ENCODE measurements at regions not wholly inside any gene's neighbourhood (a gene's known extent, or its start where the extent isn't known, plus 50 kb on each side); places are given as distances from the start of the nearest gene placed in this dataset.

DNA sequence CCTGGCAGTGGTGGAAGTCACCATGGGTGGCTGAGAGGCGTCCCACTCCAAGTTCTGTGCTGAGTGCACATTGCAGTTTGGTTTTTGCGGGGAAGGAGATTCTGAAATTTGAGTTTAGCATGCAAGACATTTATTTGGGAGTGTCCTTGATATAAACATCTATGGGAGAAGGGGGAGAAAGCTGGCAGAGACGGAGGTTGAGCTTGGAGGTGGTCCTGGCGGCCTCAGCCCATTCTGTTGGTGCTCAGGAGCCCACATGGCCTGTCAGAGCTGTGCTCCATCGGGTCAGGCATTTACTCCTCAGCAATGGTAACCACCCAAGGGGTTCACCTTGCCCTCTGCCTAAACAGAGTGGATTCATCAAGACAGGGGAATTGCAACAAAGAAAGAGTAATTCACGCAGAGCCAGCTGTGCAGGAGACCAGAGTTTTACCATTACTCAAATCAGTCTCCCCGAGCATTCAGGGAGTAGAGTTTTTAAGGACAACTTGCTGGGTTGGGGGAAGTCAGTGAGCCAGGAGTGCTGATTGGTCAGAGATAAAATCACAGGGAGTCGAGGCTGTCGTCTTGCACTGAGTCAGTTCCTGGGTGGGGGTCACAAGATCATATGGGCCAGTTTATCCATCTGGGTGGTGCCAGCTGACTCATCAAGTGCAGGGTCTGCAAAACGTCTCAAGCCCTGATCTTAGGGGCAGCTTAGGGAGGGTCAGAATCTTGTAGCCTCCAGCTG, 323.3 kb upstream of the TMEM132C start:
- ATAC-seq (ENCODE audit: low read depth) = no peak
- ChIA-PET CTCF (no interaction called here), POLR2A (no interaction called here)
- Mint-ChIP-seq H3K9me3 (peaks cover 3% of the 10 kb centered on the region), H3K27ac (no peak overlapping the region), H3K36me3 (ENCODE audit: low read depth) (no peaks in the 10 kb centered on the region), H3K27me3 (no peaks in the 10 kb centered on the region), H3K4me3 (no peak overlapping the region), H3K4me1 (no peaks in the 10 kb centered on the region)
- TF ChIP-seq, protein P1, sequence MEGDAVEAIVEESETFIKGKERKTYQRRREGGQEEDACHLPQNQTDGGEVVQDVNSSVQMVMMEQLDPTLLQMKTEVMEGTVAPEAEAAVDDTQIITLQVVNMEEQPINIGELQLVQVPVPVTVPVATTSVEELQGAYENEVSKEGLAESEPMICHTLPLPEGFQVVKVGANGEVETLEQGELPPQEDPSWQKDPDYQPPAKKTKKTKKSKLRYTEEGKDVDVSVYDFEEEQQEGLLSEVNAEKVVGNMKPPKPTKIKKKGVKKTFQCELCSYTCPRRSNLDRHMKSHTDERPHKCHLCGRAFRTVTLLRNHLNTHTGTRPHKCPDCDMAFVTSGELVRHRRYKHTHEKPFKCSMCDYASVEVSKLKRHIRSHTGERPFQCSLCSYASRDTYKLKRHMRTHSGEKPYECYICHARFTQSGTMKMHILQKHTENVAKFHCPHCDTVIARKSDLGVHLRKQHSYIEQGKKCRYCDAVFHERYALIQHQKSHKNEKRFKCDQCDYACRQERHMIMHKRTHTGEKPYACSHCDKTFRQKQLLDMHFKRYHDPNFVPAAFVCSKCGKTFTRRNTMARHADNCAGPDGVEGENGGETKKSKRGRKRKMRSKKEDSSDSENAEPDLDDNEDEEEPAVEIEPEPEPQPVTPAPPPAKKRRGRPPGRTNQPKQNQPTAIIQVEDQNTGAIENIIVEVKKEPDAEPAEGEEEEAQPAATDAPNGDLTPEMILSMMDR (IDR thresholded peaks at IDR 0.05) = no peak
- DNase-seq = no peak
- intact Hi-C loops (cut with micrococcal nuclease) = no loop called here

DNA sequence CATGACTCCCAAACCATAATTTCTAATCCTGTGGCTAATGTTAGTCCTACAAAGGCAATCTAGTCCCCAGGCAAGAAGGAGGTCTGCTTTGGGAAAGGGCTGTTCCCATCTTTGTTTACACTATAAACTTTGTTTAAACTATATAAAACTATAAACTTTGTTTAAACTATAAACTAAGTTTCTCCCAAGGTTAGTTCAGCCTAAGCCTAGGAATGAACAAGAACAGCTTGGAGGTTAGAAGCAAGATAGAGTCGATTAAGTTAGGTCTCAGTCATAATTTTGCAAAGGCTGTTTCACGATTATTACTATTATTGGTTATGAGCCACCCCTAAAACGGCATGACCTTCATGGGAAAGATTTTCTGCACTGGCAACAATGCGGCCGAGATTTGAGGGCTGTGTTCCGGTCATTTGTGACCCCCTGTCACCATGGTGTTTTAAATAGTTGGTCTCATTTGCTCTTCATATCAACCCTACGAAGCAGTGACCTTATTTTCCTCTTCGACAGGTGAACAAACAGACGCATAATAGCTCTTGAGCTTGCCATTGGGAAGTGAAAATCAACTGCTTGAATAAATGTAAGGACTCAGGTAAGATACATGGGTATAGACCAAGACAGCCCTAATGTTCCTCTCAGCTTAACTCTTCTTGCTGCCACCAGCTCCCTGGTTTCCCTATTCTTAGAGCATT, 322.6 kb upstream of the TMEM132C start:
- no peak overlapping the region for H3K4me3 Mint-ChIP-seq
- ChIA-PET POLR2A (no interaction called here), CTCF (no interaction called here)
- DNase-seq (no peak), ATAC-seq (ENCODE audit: low read depth) (no peak)
- TF ChIP-seq, protein P1 (IDR thresholded peaks at IDR 0.05) = no peak
- H3K4me1 Mint-ChIP-seq = no peaks in the 10 kb centered on the region
- no peaks in the 10 kb centered on the region for H3K36me3 Mint-ChIP-seq (ENCODE audit: low read depth)
- intact Hi-C loops (cut with micrococcal nuclease) = no loop called here
- H3K27ac Mint-ChIP-seq = no peak overlapping the region
- no peaks in the 10 kb centered on the region for H3K27me3 Mint-ChIP-seq
- H3K9me3 Mint-ChIP-seq = peaks cover 3% of the 10 kb centered on the region

DNA sequence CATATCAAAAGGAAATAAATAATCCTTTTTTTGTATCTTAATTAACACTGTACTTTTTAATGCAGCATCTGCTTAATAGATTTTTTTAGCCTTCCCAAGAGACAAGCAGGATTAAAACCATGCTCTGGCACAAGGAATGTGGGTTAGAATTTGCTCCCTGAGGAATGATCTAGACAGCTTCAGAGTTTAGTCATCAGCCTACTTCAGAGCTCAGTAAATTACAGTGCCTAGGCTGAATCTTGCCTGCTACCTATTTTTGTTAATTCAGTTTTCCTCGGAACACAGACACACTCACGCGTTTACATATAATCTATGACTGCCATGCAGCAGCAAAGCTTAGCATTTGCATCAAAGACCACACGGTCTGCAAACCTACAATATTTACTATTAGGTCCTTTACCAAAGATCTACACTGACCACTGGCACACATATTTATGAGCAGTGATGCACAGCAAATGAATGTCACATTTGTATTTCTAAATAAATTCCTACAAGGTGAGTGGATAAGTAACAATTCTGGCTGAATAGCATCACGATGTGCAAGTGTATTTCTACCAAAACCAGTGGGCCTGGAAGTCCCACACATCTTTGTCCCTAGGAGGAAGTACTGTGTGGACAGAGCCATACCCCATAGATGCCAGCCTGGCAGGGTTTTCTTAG, 309.8 kb upstream of the TMEM132C start:
- no peaks in the 10 kb centered on the region for H3K27me3 Mint-ChIP-seq
- ChIA-PET CTCF (no interaction called here), POLR2A (no interaction called here)
- H3K9me3 Mint-ChIP-seq = no peaks in the 10 kb centered on the region
- no peaks in the 10 kb centered on the region for H3K36me3 Mint-ChIP-seq (ENCODE audit: low read depth)
- no peak for ATAC-seq (ENCODE audit: low read depth)
- H3K4me1 Mint-ChIP-seq = no peaks in the 10 kb centered on the region
- H3K4me3 Mint-ChIP-seq = no peak overlapping the region
- DNase-seq = no peak
- no peak overlapping the region for H3K27ac Mint-ChIP-seq
- intact Hi-C loops (cut with micrococcal nuclease) = no loop called here
- TF ChIP-seq, protein P1 (IDR thresholded peaks at IDR 0.05) = no peak

DNA sequence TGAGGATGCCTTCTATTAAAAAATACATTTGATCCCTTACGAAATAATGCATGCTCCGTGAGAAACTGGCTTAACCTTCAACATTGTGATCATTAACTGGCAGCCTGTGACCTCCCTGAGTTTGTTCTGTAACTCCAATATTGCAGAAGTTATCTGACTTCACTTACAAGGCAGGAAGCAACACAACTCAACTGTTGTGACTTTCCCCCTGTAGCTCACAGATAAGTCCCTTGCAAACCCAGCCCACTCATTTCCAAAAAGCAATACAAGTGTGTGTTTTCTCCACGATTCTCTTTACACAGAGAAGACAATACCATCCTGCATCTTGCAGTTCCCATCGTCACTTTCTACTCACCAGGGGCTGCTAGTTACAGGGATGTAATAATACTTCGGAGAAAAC, 304.7 kb upstream of the TMEM132C start:
- ATAC-seq (ENCODE audit: low read depth) = no peak
- no peak overlapping the region for H3K4me3 Mint-ChIP-seq
- intact Hi-C loops (cut with micrococcal nuclease) = no loop called here
- H3K9me3 Mint-ChIP-seq = peaks cover 8% of the 10 kb centered on the region
- ChIA-PET CTCF (no interaction called here), POLR2A (no interaction called here)
- no peak for DNase-seq
- no peaks in the 10 kb centered on the region for H3K4me1 Mint-ChIP-seq
- no peaks in the 10 kb centered on the region for H3K27me3 Mint-ChIP-seq
- TF ChIP-seq, protein P1 (IDR thresholded peaks at IDR 0.05) = no peak
- H3K27ac Mint-ChIP-seq = no peak overlapping the region
- no peaks in the 10 kb centered on the region for H3K36me3 Mint-ChIP-seq (ENCODE audit: low read depth)

DNA sequence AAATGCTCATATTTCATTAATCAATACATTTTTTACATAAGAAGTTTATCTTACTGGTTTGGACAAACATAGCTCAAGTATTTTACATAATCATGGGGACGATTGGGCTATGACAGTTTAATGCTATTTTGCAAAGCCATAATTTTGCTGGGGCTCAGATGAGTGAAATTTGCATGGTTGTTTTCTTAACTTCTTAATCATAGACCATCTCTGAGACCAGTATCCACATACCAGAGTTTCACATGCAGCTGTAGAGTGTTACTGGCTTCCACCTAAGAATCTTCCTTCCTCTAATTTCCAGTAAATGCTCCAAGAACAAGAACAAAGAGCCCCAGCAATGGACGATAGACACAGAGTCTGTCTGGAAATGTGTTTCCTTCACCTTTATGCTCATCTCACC, 303.0 kb upstream of the TMEM132C start:
- CTCF ChIA-PET = no interaction called here
- no peaks in the 10 kb centered on the region for H3K36me3 Mint-ChIP-seq (ENCODE audit: low read depth)
- TF ChIP-seq, protein P1 (IDR thresholded peaks at IDR 0.05) = no peak
- intact Hi-C loops (cut with micrococcal nuclease) = no loop called here
- no peak overlapping the region for H3K27ac Mint-ChIP-seq
- ATAC-seq (ENCODE audit: low read depth) (no peak), DNase-seq (no peak)
- H3K4me3 Mint-ChIP-seq = no peak overlapping the region
- H3K27me3 Mint-ChIP-seq = no peaks in the 10 kb centered on the region
- POLR2A ChIA-PET = no interaction called here
- H3K4me1 Mint-ChIP-seq = no peaks in the 10 kb centered on the region
- H3K9me3 Mint-ChIP-seq = peaks cover 8% of the 10 kb centered on the region

Data from activated B cell treated with CpG ODN at 0.5 μM for 24 hours (primary cell).